Neural crest cell (in vitro differentiated cells): ENCODE measurements at regions not wholly inside any gene's neighbourhood (a gene's known extent, or its start where the extent isn't known, plus 50 kb on each side); places are given as distances from the start of the nearest gene placed in this dataset.
A peak's percentile ranks its signal among the peaks of the same experiment; 100 is the strongest.

Experiments used
- DNase-seq: peaks from one replicate; pipeline ENCODE4 v3.0.0; 2021; ENCODE audit warnings: low read depth, mixed read lengths, low spot score
- H3K27ac Mint-ChIP-seq: one replicate; pipeline ENCODE4 v1.8.0; 2021; ENCODE audit warnings: mild to moderate bottlenecking, mixed read lengths; ENCODE audit not compliant: unreplicated experiment
- H3K27me3 Mint-ChIP-seq: 2 replicates; pipeline ENCODE4 v1.8.0; 2021; ENCODE audit warnings: low read depth, mild to moderate bottlenecking, mixed read lengths
- H3K36me3 Mint-ChIP-seq: 2 replicates; pipeline ENCODE4 v1.8.0; 2021; ENCODE audit warnings: low read depth, mild to moderate bottlenecking, mixed read lengths
- H3K4me1 Mint-ChIP-seq: 2 replicates; pipeline ENCODE4 v1.8.0; 2021; ENCODE audit warnings: mixed read lengths
- H3K4me3 Mint-ChIP-seq: one replicate; pipeline ENCODE4 v1.8.0; 2021; ENCODE audit warnings: mild to moderate bottlenecking, mixed read lengths
- H3K9me3 Mint-ChIP-seq: 2 replicates; pipeline ENCODE4 v1.8.0; 2021; ENCODE audit warnings: mixed read lengths
- TF ChIP-seq, protein P1 (sequence below): fragments of 200-600 bp; sonication (generic); conservative IDR thresholded peaks from 2 replicates; pipeline ENCODE4 v1.5.0; 2021; ENCODE audit warnings: antibody characterized with exemption, mild to moderate bottlenecking

DNA sequence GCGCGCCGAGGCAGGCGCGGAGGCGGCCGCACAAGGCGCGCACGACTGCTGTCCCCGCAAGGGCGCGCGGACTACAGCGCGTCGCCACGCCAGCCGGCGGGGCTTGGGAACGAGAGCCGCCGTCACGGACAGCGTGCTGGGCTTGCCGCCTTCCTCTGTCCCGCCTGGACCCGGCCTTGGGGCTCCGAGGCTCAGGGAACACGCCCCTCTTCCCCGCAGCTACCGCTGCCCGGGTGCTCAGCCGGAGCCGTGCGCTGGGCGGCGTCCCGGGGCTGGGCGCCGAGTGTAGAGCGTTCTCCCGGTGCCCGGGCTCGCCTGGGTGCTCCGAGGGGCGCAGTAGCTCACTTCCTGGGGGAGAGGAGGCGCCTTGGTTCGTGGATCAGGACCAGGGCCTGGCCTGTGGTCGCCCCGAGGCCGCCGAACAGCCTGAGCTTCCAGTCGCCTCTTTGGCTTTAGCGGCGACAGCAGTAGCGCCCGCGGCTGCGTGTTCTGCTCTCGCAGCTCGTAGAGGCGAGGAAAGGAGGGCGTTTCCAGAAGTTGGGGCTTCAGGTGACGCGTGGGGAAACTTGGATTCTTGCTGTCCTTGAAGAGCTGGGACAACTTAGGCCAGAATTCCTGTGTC, 226.7 kb upstream of the C2CD4B start:
- TF ChIP-seq, protein P1, sequence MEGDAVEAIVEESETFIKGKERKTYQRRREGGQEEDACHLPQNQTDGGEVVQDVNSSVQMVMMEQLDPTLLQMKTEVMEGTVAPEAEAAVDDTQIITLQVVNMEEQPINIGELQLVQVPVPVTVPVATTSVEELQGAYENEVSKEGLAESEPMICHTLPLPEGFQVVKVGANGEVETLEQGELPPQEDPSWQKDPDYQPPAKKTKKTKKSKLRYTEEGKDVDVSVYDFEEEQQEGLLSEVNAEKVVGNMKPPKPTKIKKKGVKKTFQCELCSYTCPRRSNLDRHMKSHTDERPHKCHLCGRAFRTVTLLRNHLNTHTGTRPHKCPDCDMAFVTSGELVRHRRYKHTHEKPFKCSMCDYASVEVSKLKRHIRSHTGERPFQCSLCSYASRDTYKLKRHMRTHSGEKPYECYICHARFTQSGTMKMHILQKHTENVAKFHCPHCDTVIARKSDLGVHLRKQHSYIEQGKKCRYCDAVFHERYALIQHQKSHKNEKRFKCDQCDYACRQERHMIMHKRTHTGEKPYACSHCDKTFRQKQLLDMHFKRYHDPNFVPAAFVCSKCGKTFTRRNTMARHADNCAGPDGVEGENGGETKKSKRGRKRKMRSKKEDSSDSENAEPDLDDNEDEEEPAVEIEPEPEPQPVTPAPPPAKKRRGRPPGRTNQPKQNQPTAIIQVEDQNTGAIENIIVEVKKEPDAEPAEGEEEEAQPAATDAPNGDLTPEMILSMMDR: peak; percentile 45
- no peaks in the 10 kb centered on the region for H3K9me3 Mint-ChIP-seq
- DNase-seq: peak; percentile 38
- peak overlapping the region; percentile 97 for H3K4me3 Mint-ChIP-seq
- peaks cover 17% of the 10 kb centered on the region for H3K4me1 Mint-ChIP-seq
- H3K27me3 Mint-ChIP-seq: peaks cover 6% of the 10 kb centered on the region
- no peak overlapping the region for H3K27ac Mint-ChIP-seq
- no peaks in the 10 kb centered on the region for H3K36me3 Mint-ChIP-seq

DNA sequence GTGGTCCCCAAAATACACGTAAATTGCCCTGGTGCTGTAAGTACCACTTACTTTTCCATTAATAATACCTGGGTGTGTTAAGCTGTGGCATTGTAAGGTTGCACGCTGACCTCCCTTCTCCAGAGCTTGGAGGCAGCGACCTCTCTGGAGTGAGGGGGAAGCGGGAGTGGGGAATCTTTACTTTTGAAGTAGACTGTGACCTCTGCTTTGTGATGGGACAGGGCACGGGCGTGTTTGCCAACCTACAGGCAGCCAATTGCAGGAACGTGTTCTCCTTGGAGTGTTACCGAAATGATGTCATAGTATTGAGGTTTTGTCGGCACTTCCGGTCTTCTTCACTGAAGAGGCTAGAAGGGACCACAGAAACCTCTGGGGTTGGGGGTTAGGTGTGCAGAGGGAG, 227.3 kb upstream of the C2CD4B start:
- Mint-ChIP-seq H3K27me3 (peaks cover 6% of the 10 kb centered on the region), H3K9me3 (no peaks in the 10 kb centered on the region), H3K36me3 (no peaks in the 10 kb centered on the region), H3K4me3 (peak overlapping the region; percentile 94), H3K27ac (peak overlapping the region; percentile 43), H3K4me1 (peaks cover 17% of the 10 kb centered on the region)
- peak; percentile 5 for DNase-seq
- TF ChIP-seq, protein P1: no peak

DNA sequence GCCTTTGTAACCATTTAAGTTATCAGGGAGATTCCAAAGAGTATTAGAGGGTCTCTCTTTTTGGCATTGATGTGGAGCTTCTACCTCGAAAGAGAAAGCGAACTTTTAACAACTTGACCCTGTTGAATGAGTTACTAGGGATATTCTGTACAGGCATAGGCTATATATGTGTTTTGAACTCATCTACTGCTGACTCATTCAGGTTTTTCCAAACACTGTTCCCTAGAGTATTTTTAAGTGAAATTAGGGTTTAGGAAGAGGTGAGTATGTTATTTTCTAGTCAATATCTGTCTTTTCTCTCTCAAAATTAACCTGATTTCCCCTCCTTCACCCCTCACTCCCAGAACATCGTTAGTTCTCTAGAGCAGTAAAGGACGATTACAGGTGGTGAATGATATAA, 228.1 kb upstream of the C2CD4B start:
- no peak for DNase-seq
- H3K27me3 Mint-ChIP-seq: peaks cover 6% of the 10 kb centered on the region
- H3K4me3 Mint-ChIP-seq: peak overlapping the region; percentile 23
- peaks cover 2% of the 10 kb centered on the region for H3K36me3 Mint-ChIP-seq
- TF ChIP-seq, protein P1: no peak
- H3K4me1 Mint-ChIP-seq: peaks cover 17% of the 10 kb centered on the region
- H3K27ac Mint-ChIP-seq: no peak overlapping the region
- H3K9me3 Mint-ChIP-seq: peaks cover 1% of the 10 kb centered on the region

GRCh38 chr15:62394079-62394478, 229.0 kb upstream of the C2CD4B start:
- Mint-ChIP-seq H3K27ac (no peak overlapping the region), H3K36me3 (peaks cover 7% of the 10 kb centered on the region), H3K4me1 (peaks cover 17% of the 10 kb centered on the region), H3K9me3 (peaks cover 6% of the 10 kb centered on the region), H3K27me3 (peaks cover 6% of the 10 kb centered on the region), H3K4me3 (no peak overlapping the region)
- TF ChIP-seq, protein P1: no peak
- DNase-seq: no peak

DNA sequence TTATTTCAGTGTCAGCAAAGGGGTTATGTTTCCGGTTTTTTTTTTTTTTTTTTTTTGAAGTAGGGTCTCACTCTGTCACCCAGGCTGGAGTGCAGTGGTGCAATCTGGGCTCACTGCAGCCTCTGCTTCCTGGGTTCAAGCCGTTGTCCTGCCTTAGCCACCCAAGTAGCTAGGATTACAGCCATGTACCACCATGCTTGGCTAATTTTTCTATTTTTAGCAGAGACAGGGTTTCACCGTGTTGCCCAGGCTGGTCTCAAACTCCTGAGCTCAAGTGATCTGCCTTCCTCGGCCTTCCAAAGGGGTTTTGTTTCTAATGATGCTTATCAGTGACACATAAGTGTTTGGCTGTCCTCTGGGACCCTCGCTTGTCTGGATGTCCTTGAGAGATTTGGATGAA, 235.7 kb upstream of the C2CD4B start:
- H3K4me3 Mint-ChIP-seq: no peak overlapping the region
- no peaks in the 10 kb centered on the region for H3K4me1 Mint-ChIP-seq
- peaks cover 22% of the 10 kb centered on the region for H3K9me3 Mint-ChIP-seq
- no peaks in the 10 kb centered on the region for H3K27me3 Mint-ChIP-seq
- H3K27ac Mint-ChIP-seq: no peak overlapping the region
- TF ChIP-seq, protein P1: no peak
- no peak for DNase-seq
- peaks cover 20% of the 10 kb centered on the region for H3K36me3 Mint-ChIP-seq
